MM.1S (cell line): ENCODE measurements at regions not wholly inside any gene's neighbourhood (a gene's known extent, or its start where the extent isn't known, plus 50 kb on each side); places are given as distances from the start of the nearest gene placed in this dataset.

ENCODE experiments used
- EZH2 ChIP-seq: fragments of 300-600 bp; sonication (generic); optimal IDR thresholded peaks from 2 replicates; pipeline ENCODE3; 2017; ENCODE audit warnings: low read depth, mild to moderate bottlenecking, antibody characterized with exemption, low read length, mixed read lengths
- EZH2phosphoT487 ChIP-seq: fragments of 300-600 bp; sonication (generic); IDR thresholded peaks from 2 replicates; pipeline ENCODE4 v1.6.1; 2018; ENCODE audit warnings: antibody characterized with exemption, low read length
- TF ChIP-seq, protein P1 (sequence below): fragments of 300-600 bp; sonication (generic); IDR thresholded peaks from 2 replicates; pipeline ENCODE4 v1.5.1; 2016; ENCODE audit warnings: antibody characterized with exemption, low read length, mixed read lengths

GRCh38 chr1:96553811-96554210 lies 167.8 kb upstream of the PTBP2 start:
- TF ChIP-seq, protein P1, sequence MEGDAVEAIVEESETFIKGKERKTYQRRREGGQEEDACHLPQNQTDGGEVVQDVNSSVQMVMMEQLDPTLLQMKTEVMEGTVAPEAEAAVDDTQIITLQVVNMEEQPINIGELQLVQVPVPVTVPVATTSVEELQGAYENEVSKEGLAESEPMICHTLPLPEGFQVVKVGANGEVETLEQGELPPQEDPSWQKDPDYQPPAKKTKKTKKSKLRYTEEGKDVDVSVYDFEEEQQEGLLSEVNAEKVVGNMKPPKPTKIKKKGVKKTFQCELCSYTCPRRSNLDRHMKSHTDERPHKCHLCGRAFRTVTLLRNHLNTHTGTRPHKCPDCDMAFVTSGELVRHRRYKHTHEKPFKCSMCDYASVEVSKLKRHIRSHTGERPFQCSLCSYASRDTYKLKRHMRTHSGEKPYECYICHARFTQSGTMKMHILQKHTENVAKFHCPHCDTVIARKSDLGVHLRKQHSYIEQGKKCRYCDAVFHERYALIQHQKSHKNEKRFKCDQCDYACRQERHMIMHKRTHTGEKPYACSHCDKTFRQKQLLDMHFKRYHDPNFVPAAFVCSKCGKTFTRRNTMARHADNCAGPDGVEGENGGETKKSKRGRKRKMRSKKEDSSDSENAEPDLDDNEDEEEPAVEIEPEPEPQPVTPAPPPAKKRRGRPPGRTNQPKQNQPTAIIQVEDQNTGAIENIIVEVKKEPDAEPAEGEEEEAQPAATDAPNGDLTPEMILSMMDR = no peak
- TF ChIP-seq EZH2 (no peak), EZH2phosphoT487 (no peak)
